K562 (cell line): ENCODE measurements at regions not wholly inside any gene's neighbourhood (a gene's known extent, or its start where the extent isn't known, plus 50 kb on each side); places are given as distances from the start of the nearest gene placed in this dataset.

Experiments
- ATAC-seq: fragments of 200-7000 bp; cut with Tn5 transposase; 3 replicates; pipeline ENCODE4 v1.9.1; 2020; ENCODE audit warnings: moderate library complexity
- BruUV-seq: library from RNA; stranded (reverse); fragments of 400-500 nt; replicated peaks from 2 replicates; lab custom pipeline; 2021; lab: Mats Ljungman, UMichigan
- CTCF ChIA-PET: fragments of 300-600 bp; formaldehyde crosslinking; extraction: SDS; loops from one replicate; lab custom pipeline; 2021; ENCODE audit warnings: low intra/inter-chr PET ratio; lab: Yijun Ruan, JAX
- POLR2A ChIA-PET: fragments of 300-600, 350-650 bp; sonication (Branson Sonifier 250); formaldehyde crosslinking; extraction: SDS; loops from one replicate; lab custom pipeline; 2021; ENCODE audit warnings: antibody characterized with exemption, inconsistent platforms; lab: Yijun Ruan, JAX
- DNase-seq, 4 experiments: peaks; one replicate each; pipeline versions ENCODE4 v3.0.0 to v3.0.0-alpha.2; 2011 to 2018; ENCODE audit warnings: low spot score in 3 of 4, mixed read lengths in 3 of 4; ENCODE audit errors: extremely low read depth in 1 of 4
- FAIRE-seq: peaks from 2 replicates; lab custom pipeline; 2011; peaks lifted over from hg19 to GRCh38; lab: Jason Lieb, UNC
- H2AFZ ChIP-seq: 2 replicates; pipeline ENCODE4 v1.6.0; 2011; ENCODE audit warnings: low read depth, low read length, control low read depth, inconsistent platforms
- H3K27ac ChIP-seq: fragments of 200-600 bp; 3 replicates; pipeline ENCODE4 v1.8.0; 2011; ENCODE audit warnings: low read depth, mild to moderate bottlenecking, control low read depth, inconsistent platforms, low read length, moderate library complexity, mixed read lengths; ENCODE audit errors: extremely low read depth
- H3K27me3 ChIP-seq, 2 experiments: fragments of 300-600 bp in 1 of 2; 2 replicates in 1 of 2; 3 replicates in 1 of 2; pipeline versions ENCODE4 v1.6.0 to v1.8.0; 2011; ENCODE audit warnings: inconsistent platforms in 2 of 2, low read length in 2 of 2, mild to moderate bottlenecking in 1 of 2, mixed read lengths in 1 of 2, moderate library complexity in 1 of 2; ENCODE audit not compliant: control insufficient read depth in 2 of 2, insufficient read depth in 2 of 2
- H3K36me3 ChIP-seq: fragments of 300-600 bp; 3 replicates; pipeline ENCODE4 v1.8.0; 2011; ENCODE audit warnings: mild to moderate bottlenecking, low read length, inconsistent platforms; ENCODE audit not compliant: control insufficient read depth, insufficient read depth
- H3K4me1 ChIP-seq, 2 experiments: fragments of 200-600 bp in 1 of 2; replicated peaks in 1 of 2; 2 replicates in 1 of 2; 3 replicates in 1 of 2; pipeline versions ENCODE4 v1.5.1 to v1.8.0; 2011; ENCODE audit warnings: inconsistent platforms in 2 of 2, low read length in 2 of 2, mild to moderate bottlenecking in 1 of 2, mixed read lengths in 1 of 2, moderate library complexity in 1 of 2; ENCODE audit not compliant: control insufficient read depth in 2 of 2, insufficient read depth in 2 of 2
- H3K4me2 ChIP-seq: 2 replicates; pipeline ENCODE4 v1.6.1; 2011; ENCODE audit warnings: low read length, control low read depth, inconsistent platforms, mixed read lengths; ENCODE audit not compliant: insufficient read depth
- H3K4me3 ChIP-seq: fragments of 200-600 bp; sonication (generic), shearing (Covaris generic); 2 replicates; pipeline ENCODE4 v1.5.1; 2016; ENCODE audit warnings: control low read depth, inconsistent platforms
- H3K79me2 ChIP-seq: fragments of 200-600 bp; 3 replicates; pipeline ENCODE4 v1.8.0; 2011; ENCODE audit warnings: low read length, inconsistent platforms; ENCODE audit not compliant: control insufficient read depth, insufficient read depth
- H3K9ac ChIP-seq, 2 experiments: 2 replicates each; pipeline versions ENCODE4 v1.6.0 to v1.6.1; 2011; ENCODE audit warnings: low read depth in 2 of 2, low read length in 2 of 2, control low read depth in 1 of 2, inconsistent platforms in 1 of 2, mild to moderate bottlenecking in 1 of 2, mixed read lengths in 1 of 2; ENCODE audit not compliant: insufficient read depth in 1 of 2
- H3K9me1 ChIP-seq: one replicate; pipeline ENCODE4 v1.6.0; 2011; ENCODE audit warnings: inconsistent platforms, mild to moderate bottlenecking, low read length, moderate library complexity; ENCODE audit not compliant: control insufficient read depth, insufficient read depth
- H3K9me3 ChIP-seq: replicated peaks from 2 replicates; pipeline ENCODE4 v1.5.1; 2011; ENCODE audit warnings: low read depth, low read length, inconsistent platforms; ENCODE audit not compliant: control insufficient read depth, insufficient read depth
- H4K20me1 ChIP-seq: replicated peaks from 2 replicates; pipeline ENCODE4 v1.6.1; 2011; ENCODE audit warnings: low read length, inconsistent platforms, mixed read lengths; ENCODE audit not compliant: control insufficient read depth, insufficient read depth
- C11orf30 ChIP-seq: fragments of 450-650 bp; IDR thresholded peaks from 2 replicates; pipeline ENCODE4 v1.6.1; 2016; ENCODE audit warnings: low read depth, mild to moderate bottlenecking
- ESRRB ChIP-seq: fragments of 250-450 bp; sonication (Bioruptor Pico); IDR thresholded peaks from 2 replicates; pipeline ENCODE4 v1.5.0; 2020; ENCODE audit warnings: mild to moderate bottlenecking, moderate library complexity, borderline replicate concordance
- HNRNPH1 ChIP-seq: fragments of 200-400 bp; formaldehyde crosslinking; optimal IDR thresholded peaks from 2 replicates; pipeline ENCODE3; 2017; ENCODE audit warnings: low read depth, mild to moderate bottlenecking, low read length, moderate library complexity
- KLF16 ChIP-seq: IDR thresholded peaks from 2 replicates; pipeline ENCODE4 v1.6.1; 2016; ENCODE audit warnings: antibody characterized with exemption
- MTA3 ChIP-seq: fragments of 450-650 bp; formaldehyde crosslinking; IDR thresholded peaks from 2 replicates; pipeline ENCODE4 v1.6.1; 2017; ENCODE audit warnings: mild to moderate bottlenecking, borderline replicate concordance
- RBFOX2 ChIP-seq: fragments of 200-400 bp; formaldehyde crosslinking; IDR thresholded peaks from 2 replicates; pipeline ENCODE4 v1.6.1; 2017; ENCODE audit warnings: low read depth, mild to moderate bottlenecking, low read length, moderate library complexity
- SRSF7 ChIP-seq: fragments of 200-400 bp; formaldehyde crosslinking; optimal IDR thresholded peaks from 2 replicates; pipeline ENCODE3; 2017; ENCODE audit warnings: mild to moderate bottlenecking, low read depth, low read length
- ZNF212 ChIP-seq: fragments of 450-650 bp; formaldehyde crosslinking; IDR thresholded peaks from 2 replicates; pipeline ENCODE4 v1.4.0; 2020; ENCODE audit warnings: mild to moderate bottlenecking
- ZNF282 ChIP-seq: sonication (generic); formaldehyde crosslinking; IDR thresholded peaks from 2 replicates; pipeline ENCODE4 v1.8.1; 2023; ENCODE audit warnings: missing genetic modification reagents
- WGBS: fragments of 100-300 bp; shearing (Covaris generic); methylation state at CpG from one replicate; pipeline ENCODE4 v1.1.6; 2016; ENCODE audit warnings: low coverage, mixed read lengths; ENCODE audit not compliant: insufficient coverage; ENCODE audit errors: missing lambda C conversion rate; 5-methylcytosine and 5-hydroxymethylcytosine counted together
- in situ Hi-C: fragments of 300-500 bp; cut with MboI; formaldehyde crosslinking; loops from 4 replicates; pipeline ENCODE4 v1.15.0; 2018; ENCODE audit warnings: inconsistent platforms, mixed read lengths
- intact Hi-C: fragments of 100-400 bp; cut with micrococcal nuclease; formaldehyde crosslinking; loops from 2 replicates; pipeline ENCODE4 v1.14.2; 2022
- TF ChIP-seq, protein P1 (sequence below): IDR thresholded peaks from 3 replicates; pipeline ENCODE4 v1.6.1; 2011; ENCODE audit warnings: borderline replicate concordance, mild to moderate bottlenecking; ENCODE audit not compliant: insufficient read length, insufficient read depth
- TF ChIP-seq, protein P2 (sequence below): sonication (generic); formaldehyde crosslinking; IDR thresholded peaks from 2 replicates; pipeline ENCODE4 v1.9.0; 2022; ENCODE audit warnings: mild to moderate bottlenecking, missing genetic modification reagents

DNA sequence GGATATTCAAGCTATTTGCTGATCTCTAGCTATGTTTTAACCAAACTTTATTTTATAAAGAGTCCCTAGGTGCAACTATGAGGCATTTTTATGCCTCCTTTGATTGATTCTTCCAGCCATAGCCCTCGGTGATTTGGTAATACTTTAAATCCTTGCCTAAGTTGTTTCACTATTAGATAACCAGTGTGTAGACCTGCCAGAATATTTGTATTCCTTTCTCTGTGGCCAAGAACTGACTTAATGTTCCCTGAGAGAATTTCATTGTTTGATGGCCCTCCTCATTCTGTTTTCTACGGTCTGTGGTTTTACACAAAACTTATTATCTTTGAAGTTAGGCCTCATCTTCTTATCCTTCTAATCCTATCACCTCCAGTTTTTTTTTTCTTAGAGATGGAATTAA, 109.7 kb upstream of the MDGA2 start:
- Histone ChIP-seq H3K9me1 (no peaks in the 10 kb centered on the region), H3K27me3 (no peaks in the 10 kb centered on the region), H3K9ac (no peak overlapping the region), H3K4me3 (no peak overlapping the region), H3K4me1 (no peaks in the 10 kb centered on the region), H3K79me2 (no peaks in the 10 kb centered on the region), H3K4me2 (no peak overlapping the region), H2AFZ (no peak overlapping the region), H3K9me3 (no peaks in the 10 kb centered on the region), H3K36me3 (no peaks in the 10 kb centered on the region), H3K27ac (no peak overlapping the region), H4K20me1 (no peaks in the 10 kb centered on the region)
- intact Hi-C loops (no loop called here), in situ Hi-C loops (no loop called here)
- ChIA-PET POLR2A (no interaction called here), CTCF (no interaction called here)
- no peak for ATAC-seq
- FAIRE-seq = no peak
- 0% methylated on average over 2 of the region's 2 CpGs for WGBS
- no peak for DNase-seq
- BruUV-seq = no TSS peak
- TF ChIP-seq ESRRB (CRISPR knock-in tag) (no peak), SRSF7 (no peak), C11orf30 (no peak)

GRCh38 chr14:47778631-47779030, 103.2 kb upstream of the MDGA2 start:
- H3K79me2 ChIP-seq = no peaks in the 10 kb centered on the region
- H2AFZ ChIP-seq = no peak overlapping the region
- BruUV-seq = no TSS peak
- no peak for FAIRE-seq
- WGBS = 0% methylated on average over 4 of the region's 4 CpGs
- H3K4me3 ChIP-seq = no peak overlapping the region
- TF ChIP-seq, protein P1, sequence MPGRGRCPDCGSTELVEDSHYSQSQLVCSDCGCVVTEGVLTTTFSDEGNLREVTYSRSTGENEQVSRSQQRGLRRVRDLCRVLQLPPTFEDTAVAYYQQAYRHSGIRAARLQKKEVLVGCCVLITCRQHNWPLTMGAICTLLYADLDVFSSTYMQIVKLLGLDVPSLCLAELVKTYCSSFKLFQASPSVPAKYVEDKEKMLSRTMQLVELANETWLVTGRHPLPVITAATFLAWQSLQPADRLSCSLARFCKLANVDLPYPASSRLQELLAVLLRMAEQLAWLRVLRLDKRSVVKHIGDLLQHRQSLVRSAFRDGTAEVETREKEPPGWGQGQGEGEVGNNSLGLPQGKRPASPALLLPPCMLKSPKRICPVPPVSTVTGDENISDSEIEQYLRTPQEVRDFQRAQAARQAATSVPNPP = no peak
- TF ChIP-seq, protein P2, sequence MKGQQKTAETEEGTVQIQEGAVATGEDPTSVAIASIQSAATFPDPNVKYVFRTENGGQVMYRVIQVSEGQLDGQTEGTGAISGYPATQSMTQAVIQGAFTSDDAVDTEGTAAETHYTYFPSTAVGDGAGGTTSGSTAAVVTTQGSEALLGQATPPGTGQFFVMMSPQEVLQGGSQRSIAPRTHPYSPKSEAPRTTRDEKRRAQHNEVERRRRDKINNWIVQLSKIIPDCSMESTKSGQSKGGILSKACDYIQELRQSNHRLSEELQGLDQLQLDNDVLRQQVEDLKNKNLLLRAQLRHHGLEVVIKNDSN = no peak
- no peak for TF ChIP-seq ZNF212 (CRISPR knock-in tag)
- no peak for TF ChIP-seq MTA3
- TF ChIP-seq RBFOX2 = no peak
- no peak for TF ChIP-seq HNRNPH1
- TF ChIP-seq ZNF282 (CRISPR knock-in tag) = no peak
- no peak for TF ChIP-seq KLF16
- no peaks in the 10 kb centered on the region for H3K4me1 ChIP-seq
- H3K27ac ChIP-seq = no peak overlapping the region
- no peak overlapping the region for H3K4me2 ChIP-seq
- ATAC-seq = no peak
- DNase-seq = no peak
- no peaks in the 10 kb centered on the region for H4K20me1 ChIP-seq
- H3K9ac ChIP-seq = no peak overlapping the region
- H3K27me3 ChIP-seq = no peaks in the 10 kb centered on the region
- ChIA-PET POLR2A (no interaction called here), CTCF (no interaction called here)
- no peaks in the 10 kb centered on the region for H3K36me3 ChIP-seq
- intact Hi-C loops (no loop called here), in situ Hi-C loops (no loop called here)
- H3K9me3 ChIP-seq = no peaks in the 10 kb centered on the region
- no peaks in the 10 kb centered on the region for H3K9me1 ChIP-seq
